Muscle layer of duodenum (tissue), 2 donors: ENCODE measurements at regions not wholly inside any gene's neighbourhood (a gene's known extent, or its start where the extent isn't known, plus 50 kb on each side); places are given as distances from the start of the nearest gene placed in this dataset.

Experiments
- H3K27ac ChIP-seq: one replicate; pipeline ENCODE4 v1.7.0; 2013; ENCODE audit warnings: mild to moderate bottlenecking, low read length
- H3K27me3 ChIP-seq: one replicate; pipeline ENCODE4 v1.7.0; 2013; ENCODE audit warnings: low read depth, mild to moderate bottlenecking, control low read depth, low read length
- H3K36me3 ChIP-seq, 2 donors: one replicate each; pipeline ENCODE4 v1.7.0; 2013; ENCODE audit warnings: low read length in 2 of 2, control low read depth in 1 of 2, mild to moderate bottlenecking in 1 of 2; ENCODE audit not compliant: insufficient read depth in 2 of 2, control insufficient read depth in 1 of 2
- H3K4me1 ChIP-seq, 2 donors: one replicate each; pipeline ENCODE4 v1.7.0; 2013; ENCODE audit warnings: low read length in 2 of 2, mild to moderate bottlenecking in 2 of 2, control low read depth in 1 of 2, moderate library complexity in 1 of 2; ENCODE audit not compliant: insufficient read depth in 2 of 2, control insufficient read depth in 1 of 2
- H3K4me3 ChIP-seq, 2 donors: one replicate each; pipeline ENCODE4 v1.7.0; 2013; ENCODE audit warnings: low read length in 2 of 2, low read depth in 1 of 2, mild to moderate bottlenecking in 1 of 2
- H3K9me3 ChIP-seq, 2 donors: one replicate each; pipeline ENCODE4 v1.7.0; 2013; ENCODE audit warnings: low read length in 2 of 2, control low read depth in 1 of 2, mild to moderate bottlenecking in 1 of 2; ENCODE audit not compliant: control insufficient read depth in 1 of 2
- donor health status: healthy.

DNA sequence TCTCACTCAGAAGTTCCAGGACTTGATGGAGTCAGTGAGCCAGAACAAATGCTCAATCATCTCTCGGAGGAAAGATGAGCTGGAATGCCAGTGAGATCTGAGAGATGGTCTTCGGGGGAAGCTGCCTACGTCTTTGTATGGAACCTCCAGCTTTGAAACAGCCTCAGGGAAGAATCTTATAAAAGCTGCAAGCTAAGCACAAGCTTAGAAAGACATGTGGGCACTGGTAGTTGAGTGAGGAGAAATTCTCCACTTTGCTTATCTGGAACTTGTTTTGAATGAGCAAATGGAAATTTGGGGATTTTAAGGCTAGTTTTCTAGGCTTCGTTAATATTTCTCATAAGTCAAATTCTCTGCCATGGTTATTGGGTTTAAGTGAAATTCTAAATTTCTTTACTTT is 594.4 kb downstream of the QKI start:
- Histone ChIP-seq H3K4me3 (no peak overlapping the region), H3K9me3 (no peaks in the 10 kb centered on the region), H3K4me1 (no peaks in the 10 kb centered on the region), H3K36me3 (no peaks in the 10 kb centered on the region), H3K27me3 (no peaks in the 10 kb centered on the region), H3K27ac (no peak overlapping the region)

DNA sequence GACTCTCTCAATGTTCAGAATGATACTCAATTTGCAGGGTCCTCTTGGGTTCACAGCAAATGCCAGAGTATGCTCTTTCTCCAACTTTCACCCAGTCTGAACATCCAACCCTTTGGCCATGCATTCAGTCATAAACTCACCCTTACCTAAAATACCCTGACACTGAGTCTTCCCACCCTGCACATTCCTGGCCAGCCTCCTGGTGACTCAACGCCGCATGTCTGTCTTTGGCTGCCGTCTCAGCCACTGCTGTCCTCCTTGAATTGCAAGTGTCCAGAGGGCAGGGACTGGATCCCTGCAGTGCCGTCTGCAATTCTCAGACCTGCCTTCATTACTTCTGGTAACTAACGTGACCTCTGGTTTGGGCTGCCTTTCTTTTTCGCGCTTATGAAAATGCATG is 593.4 kb downstream of the QKI start:
- Histone ChIP-seq H3K9me3 (no peaks in the 10 kb centered on the region), H3K4me1 (no peaks in the 10 kb centered on the region), H3K36me3 (no peaks in the 10 kb centered on the region), H3K4me3 (no peak overlapping the region), H3K27me3 (no peaks in the 10 kb centered on the region), H3K27ac (no peak overlapping the region)

DNA sequence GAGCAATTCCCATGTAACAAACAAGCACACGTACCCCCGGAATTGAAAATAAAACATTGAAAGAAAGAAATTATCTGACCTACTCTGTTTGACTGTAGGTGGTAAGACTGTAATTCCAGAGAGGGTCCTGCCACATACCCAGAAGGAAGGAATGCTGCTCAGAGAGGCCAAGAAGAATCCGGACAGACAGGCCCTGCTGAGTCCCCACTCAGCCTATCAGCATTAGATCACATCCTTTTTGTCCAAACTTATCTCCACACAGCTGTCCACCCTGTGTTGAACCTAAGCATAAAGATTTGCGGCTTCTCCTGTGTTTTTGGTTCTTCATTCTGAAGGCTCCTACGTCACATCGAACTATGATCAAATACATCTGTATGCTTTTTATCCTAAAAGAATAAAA is 591.9 kb downstream of the QKI start:
- H3K4me1 ChIP-seq: no peaks in the 10 kb centered on the region
- no peaks in the 10 kb centered on the region for H3K9me3 ChIP-seq
- no peak overlapping the region for H3K4me3 ChIP-seq
- no peaks in the 10 kb centered on the region for H3K36me3 ChIP-seq
- H3K27me3 ChIP-seq: no peaks in the 10 kb centered on the region
- H3K27ac ChIP-seq: no peak overlapping the region

DNA sequence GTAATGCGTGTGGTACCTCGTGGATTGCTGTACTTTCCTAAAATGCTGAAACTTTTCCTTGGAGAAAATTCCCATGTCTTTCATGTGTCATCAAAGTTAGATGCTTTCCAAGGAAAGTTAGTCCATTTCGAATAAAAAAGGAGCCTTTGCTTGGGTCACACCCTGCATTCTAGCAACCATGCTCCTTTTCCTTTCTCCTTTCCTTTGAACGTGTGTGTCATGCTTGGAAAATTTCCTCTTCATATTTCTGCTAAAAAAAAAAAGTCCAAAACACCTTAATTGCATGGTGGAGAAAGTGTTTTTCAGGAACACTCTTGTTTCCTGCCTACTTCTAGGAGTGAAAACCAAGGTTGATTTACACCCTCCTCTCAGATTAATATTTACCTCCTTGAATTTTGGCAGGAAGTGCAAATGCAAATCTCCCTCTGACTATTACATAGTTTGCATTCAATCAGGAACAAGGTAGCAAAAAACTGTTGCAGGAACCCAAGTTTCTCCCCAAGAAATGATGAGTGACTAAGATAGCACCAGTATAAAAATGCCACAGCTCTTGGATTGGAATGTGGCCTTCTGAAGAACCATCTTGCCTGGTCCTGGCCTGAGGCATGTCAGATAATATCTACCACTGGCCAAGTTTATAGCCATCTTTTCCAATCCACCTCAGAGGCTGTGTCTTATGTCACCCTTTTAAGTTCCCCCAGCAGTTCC is 590.6 kb downstream of the QKI start:
- Histone ChIP-seq H3K36me3 (no peaks in the 10 kb centered on the region), H3K4me3 (no peak overlapping the region), H3K9me3 (no peaks in the 10 kb centered on the region), H3K4me1 (no peaks in the 10 kb centered on the region), H3K27me3 (no peaks in the 10 kb centered on the region), H3K27ac (no peak overlapping the region)

DNA sequence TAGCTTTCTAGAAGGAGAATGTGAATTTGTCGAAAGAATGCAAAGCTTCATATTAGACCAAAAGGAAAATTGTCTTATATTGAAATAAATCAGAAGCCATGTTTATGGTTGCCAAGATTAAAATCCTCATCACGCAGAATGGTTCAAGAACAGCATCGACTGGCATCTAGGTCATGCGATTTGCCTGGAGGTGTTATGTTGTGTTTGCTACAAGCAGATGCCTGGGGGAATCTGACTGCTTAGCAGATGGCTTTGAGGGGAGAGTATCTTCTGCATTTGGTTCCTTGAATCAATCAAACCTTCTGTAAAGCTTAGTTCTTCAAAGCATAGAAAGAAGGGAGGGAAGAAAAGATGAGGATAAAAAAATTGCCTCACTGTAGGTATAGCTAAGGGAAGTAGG is 585.8 kb downstream of the QKI start:
- no peak overlapping the region for H3K4me3 ChIP-seq
- no peaks in the 10 kb centered on the region for H3K36me3 ChIP-seq
- no peaks in the 10 kb centered on the region for H3K4me1 ChIP-seq
- no peaks in the 10 kb centered on the region for H3K9me3 ChIP-seq
- no peaks in the 10 kb centered on the region for H3K27me3 ChIP-seq
- no peak overlapping the region for H3K27ac ChIP-seq

DNA sequence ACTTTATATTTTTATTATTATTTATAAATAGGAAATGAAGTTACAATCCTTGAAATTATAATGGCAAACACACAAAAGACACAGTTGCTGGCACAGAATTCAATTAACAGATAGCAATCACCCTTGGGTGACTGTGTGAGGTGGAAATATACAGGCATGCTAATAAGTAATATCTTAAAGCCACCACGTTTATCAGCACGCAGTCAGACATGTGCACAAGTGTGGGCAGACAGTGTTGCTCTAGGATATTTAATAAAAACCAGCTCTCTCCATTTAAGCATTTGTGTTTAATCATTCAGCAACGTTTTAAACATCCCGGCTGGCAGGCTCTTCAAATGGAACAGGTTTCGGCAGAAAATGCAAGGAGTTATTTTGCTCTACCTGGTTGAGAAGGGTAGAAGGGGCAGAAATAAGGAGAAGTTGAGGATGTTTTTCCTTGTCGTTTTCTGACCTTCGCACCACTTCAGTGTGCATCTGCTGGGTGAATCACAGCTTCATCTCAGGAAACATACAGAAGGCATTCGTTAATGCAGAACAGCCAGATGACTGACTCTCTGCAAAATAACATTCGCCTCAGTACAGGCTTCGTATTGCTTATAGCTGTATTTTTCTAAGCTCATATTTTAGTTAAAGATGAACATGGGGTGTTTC is 585.1 kb downstream of the QKI start:
- no peaks in the 10 kb centered on the region for H3K36me3 ChIP-seq
- no peak overlapping the region for H3K27ac ChIP-seq
- H3K4me3 ChIP-seq: no peak overlapping the region
- no peaks in the 10 kb centered on the region for H3K4me1 ChIP-seq
- no peaks in the 10 kb centered on the region for H3K9me3 ChIP-seq
- no peaks in the 10 kb centered on the region for H3K27me3 ChIP-seq

DNA sequence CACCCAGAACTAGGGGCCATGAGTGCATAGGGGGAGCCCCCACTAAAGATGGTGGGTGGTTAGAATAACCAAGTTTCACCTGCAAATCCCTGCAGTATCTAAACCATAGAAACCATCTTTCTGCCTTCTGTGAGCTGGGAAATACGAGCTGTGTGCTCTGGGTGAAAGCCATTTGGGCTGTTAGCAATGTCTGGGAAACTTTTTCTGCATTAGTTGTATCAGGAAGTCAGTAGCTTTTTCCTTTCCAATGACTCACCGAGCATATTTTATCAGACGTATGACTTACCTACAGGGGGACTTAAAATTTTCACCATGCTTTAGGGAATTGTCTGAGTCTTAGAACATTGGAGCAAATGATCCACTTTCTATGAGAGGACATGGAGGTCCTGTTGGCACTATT is 584.0 kb downstream of the QKI start:
- Histone ChIP-seq H3K27ac (no peak overlapping the region), H3K36me3 (no peaks in the 10 kb centered on the region), H3K4me1 (no peaks in the 10 kb centered on the region), H3K4me3 (no peak overlapping the region), H3K9me3 (no peaks in the 10 kb centered on the region), H3K27me3 (no peaks in the 10 kb centered on the region)

DNA sequence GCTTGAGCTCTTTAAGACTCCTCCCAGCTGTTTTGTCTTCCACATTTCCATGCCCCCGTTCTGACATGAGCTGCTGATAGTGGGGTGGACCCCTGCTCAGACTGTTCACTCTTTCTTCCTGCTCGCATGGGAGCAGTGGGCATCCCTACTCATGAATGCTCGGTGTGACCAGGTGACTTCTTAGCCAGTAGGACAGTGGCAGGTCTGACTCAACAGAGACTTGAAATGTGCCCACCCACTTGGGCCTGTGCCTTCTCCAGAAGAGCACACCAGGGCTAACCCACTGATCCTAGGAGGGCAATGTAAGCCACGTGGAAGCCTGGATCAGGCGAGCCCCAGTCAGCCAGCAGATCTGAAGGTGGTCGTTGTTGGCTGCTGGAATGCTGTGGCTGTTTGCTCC is 582.0 kb downstream of the QKI start:
- Histone ChIP-seq H3K9me3 (no peaks in the 10 kb centered on the region), H3K27me3 (no peaks in the 10 kb centered on the region), H3K36me3 (no peaks in the 10 kb centered on the region), H3K4me3 (no peak overlapping the region), H3K4me1 (no peaks in the 10 kb centered on the region), H3K27ac (no peak overlapping the region)

DNA sequence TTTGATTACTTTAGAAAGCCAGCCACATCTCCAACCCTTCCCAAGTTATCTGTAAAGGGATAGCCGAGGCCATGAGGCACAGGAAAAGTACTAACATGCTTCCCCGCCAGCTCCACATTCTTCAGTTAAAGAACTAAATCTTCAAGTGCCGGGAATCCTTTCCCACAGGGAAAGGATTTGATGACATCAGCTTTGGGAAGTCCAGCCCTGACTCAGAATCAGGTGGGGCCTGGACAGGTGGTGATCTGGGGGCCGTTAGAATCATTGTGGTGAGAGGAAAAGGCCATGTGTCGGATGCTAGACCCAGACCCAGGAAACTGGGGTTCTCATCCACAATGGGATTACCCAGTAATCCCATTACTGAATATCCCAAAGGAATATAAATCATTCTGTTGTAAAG is 580.0 kb downstream of the QKI start:
- H3K4me1 ChIP-seq: no peaks in the 10 kb centered on the region
- no peaks in the 10 kb centered on the region for H3K27me3 ChIP-seq
- no peaks in the 10 kb centered on the region for H3K9me3 ChIP-seq
- no peak overlapping the region for H3K27ac ChIP-seq
- no peak overlapping the region for H3K4me3 ChIP-seq
- no peaks in the 10 kb centered on the region for H3K36me3 ChIP-seq

DNA sequence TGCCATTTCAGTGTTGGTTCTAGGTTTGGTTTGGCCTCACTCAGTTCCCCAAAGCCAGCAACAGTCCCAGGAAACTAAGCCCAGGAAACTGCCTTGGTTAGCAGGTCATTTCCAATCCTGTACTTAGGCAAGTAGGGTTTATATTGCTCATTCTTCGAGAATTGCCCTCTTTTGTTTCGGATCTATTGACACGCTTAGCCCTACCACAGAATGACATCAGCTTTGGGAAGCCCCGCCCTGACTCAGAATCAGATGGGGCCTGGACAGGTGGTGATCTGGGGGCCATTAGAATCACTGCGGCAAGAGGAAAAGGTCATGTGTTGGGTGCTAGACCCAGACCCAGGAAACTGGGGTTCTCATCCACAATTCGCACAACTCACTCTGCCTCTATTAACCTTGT is 578.2 kb downstream of the QKI start:
- Histone ChIP-seq H3K36me3 (no peaks in the 10 kb centered on the region), H3K27ac (no peak overlapping the region), H3K4me3 (no peak overlapping the region), H3K9me3 (no peaks in the 10 kb centered on the region), H3K4me1 (no peaks in the 10 kb centered on the region), H3K27me3 (no peaks in the 10 kb centered on the region)

DNA sequence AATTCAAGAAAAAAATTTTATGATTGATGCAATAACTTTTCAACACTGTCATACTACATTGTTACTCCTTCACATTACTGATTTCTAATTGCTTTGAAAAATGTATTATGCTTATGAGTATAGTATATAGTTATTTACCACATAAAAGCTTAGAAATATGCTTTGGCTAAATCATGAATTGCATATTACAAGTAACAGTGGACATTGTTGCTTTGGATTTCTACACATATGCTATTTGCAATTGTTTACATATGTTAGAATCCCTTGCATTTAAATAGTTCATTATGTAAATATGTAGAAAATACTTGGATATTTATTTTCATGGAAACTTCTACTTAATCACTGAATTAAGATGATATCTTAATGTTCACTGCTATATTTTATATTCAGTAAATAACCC is 577.5 kb downstream of the QKI start:
- Histone ChIP-seq H3K4me1 (no peaks in the 10 kb centered on the region), H3K36me3 (no peaks in the 10 kb centered on the region), H3K9me3 (no peaks in the 10 kb centered on the region), H3K4me3 (no peak overlapping the region), H3K27ac (no peak overlapping the region), H3K27me3 (no peaks in the 10 kb centered on the region)

DNA sequence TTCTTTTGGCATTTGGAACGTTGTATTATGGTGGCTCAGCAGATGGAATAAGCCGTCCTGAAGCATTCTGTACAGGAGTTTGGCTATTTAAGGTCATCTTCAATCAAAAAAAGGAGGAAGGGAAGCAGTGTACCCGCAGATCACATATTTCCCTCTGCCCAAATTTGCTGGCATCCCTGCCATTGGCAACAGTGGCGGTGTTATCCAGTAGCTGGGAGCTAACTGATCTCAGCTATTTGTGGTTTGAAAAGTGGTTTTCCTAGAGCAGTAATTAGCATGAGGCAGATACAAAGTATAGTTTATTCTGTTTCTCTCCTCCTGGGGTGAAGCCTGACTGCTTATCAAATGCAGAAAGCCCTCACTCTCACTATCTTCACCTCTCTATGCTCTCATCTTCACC is 576.8 kb downstream of the QKI start:
- Histone ChIP-seq H3K4me3 (no peak overlapping the region), H3K27ac (no peak overlapping the region), H3K4me1 (no peaks in the 10 kb centered on the region), H3K9me3 (no peaks in the 10 kb centered on the region), H3K36me3 (no peaks in the 10 kb centered on the region), H3K27me3 (no peaks in the 10 kb centered on the region)
